ENCODE measurements at regions not wholly inside any gene's neighbourhood (a gene's known extent, or its start where the extent isn't known, plus 50 kb on each side); places are given as distances from the start of the nearest gene placed in this dataset.

- DNase-seq (ENCODE audit: low read depth) = no peak
- no peak overlapping the region for H3K4me3 ChIP-seq (ENCODE audit: control insufficient read depth, low read depth, low read length)
- no peak for TF ChIP-seq CTCF (IDR thresholded peaks at IDR 0.05; ENCODE audit: control insufficient read depth, insufficient read depth, low read depth, low read length, missing control alignments)
Measured at GRCh38 chr4:136881666-136882065, 650.6 kb downstream of the PCDH18 start.

- DNase-seq (ENCODE audit: low read depth) = no peak
- TF ChIP-seq CTCF (IDR thresholded peaks at IDR 0.05; ENCODE audit: control insufficient read depth, insufficient read depth, low read depth, low read length, missing control alignments) = no peak
- no peak overlapping the region for H3K4me3 ChIP-seq (ENCODE audit: control insufficient read depth, low read depth, low read length)
Measured at GRCh38 chr4:136873555-136873954, 658.7 kb downstream of the PCDH18 start.

- no peak for TF ChIP-seq CTCF (IDR thresholded peaks at IDR 0.05; ENCODE audit: control insufficient read depth, insufficient read depth, low read depth, low read length, missing control alignments)
- H3K4me3 ChIP-seq (ENCODE audit: control insufficient read depth, low read depth, low read length) = no peak overlapping the region
- no peak for DNase-seq (ENCODE audit: low read depth)
Measured at GRCh38 chr4:136867465-136867864, 664.8 kb downstream of the PCDH18 start.

- TF ChIP-seq CTCF (IDR thresholded peaks at IDR 0.05; ENCODE audit: control insufficient read depth, insufficient read depth, low read depth, low read length, missing control alignments) = no peak
- no peak overlapping the region for H3K4me3 ChIP-seq (ENCODE audit: control insufficient read depth, low read depth, low read length)
- no peak for DNase-seq (ENCODE audit: low read depth)
Measured at GRCh38 chr4:136865526-136865925, 666.8 kb downstream of the PCDH18 start.

GRCh38 chr4:136864604-136865185, 667.6 kb downstream of the PCDH18 start:
- peak; percentile 72 for TF ChIP-seq CTCF (IDR thresholded peaks at IDR 0.05; ENCODE audit: control insufficient read depth, insufficient read depth, low read depth, low read length, missing control alignments)
- H3K4me3 ChIP-seq (ENCODE audit: control insufficient read depth, low read depth, low read length) = no peak overlapping the region
- peak; percentile 28 for DNase-seq (ENCODE audit: low read depth)

GRCh38 chr4:136863756-136864155, 668.5 kb downstream of the PCDH18 start:
- TF ChIP-seq CTCF (IDR thresholded peaks at IDR 0.05; ENCODE audit: control insufficient read depth, insufficient read depth, low read depth, low read length, missing control alignments) = no peak
- no peak overlapping the region for H3K4me3 ChIP-seq (ENCODE audit: control insufficient read depth, low read depth, low read length)
- DNase-seq (ENCODE audit: low read depth) = no peak

- no peak for TF ChIP-seq CTCF (IDR thresholded peaks at IDR 0.05; ENCODE audit: control insufficient read depth, insufficient read depth, low read depth, low read length, missing control alignments)
- DNase-seq (ENCODE audit: low read depth) = no peak
- no peak overlapping the region for H3K4me3 ChIP-seq (ENCODE audit: control insufficient read depth, low read depth, low read length)
Measured at GRCh38 chr4:136862653-136863052, 669.6 kb downstream of the PCDH18 start.
